B cell (primary cell): ENCODE measurements at regions not wholly inside any gene's neighbourhood (a gene's known extent, or its start where the extent isn't known, plus 50 kb on each side); places are given as distances from the start of the nearest gene placed in this dataset.

Experiments
- CTCF ChIP-seq: fragments of 200-600 bp; IDR thresholded peaks from one replicate; pipeline ENCODE4 v1.8.0; 2022; ENCODE audit warnings: antibody characterized with exemption, mild to moderate bottlenecking
- EZH2 ChIP-seq: IDR thresholded peaks from 2 replicates; pipeline ENCODE4 v1.6.1; 2012; ENCODE audit warnings: borderline replicate concordance, low read depth, mild to moderate bottlenecking, moderate library complexity, low read length; ENCODE audit not compliant: insufficient read depth, poor library complexity, severe bottlenecking

GRCh38 chr5:158466191-158466590 lies 607.2 kb upstream of the CLINT1 start:
- TF ChIP-seq CTCF (no peak), EZH2 (no peak)
